ENCODE measurements at regions not wholly inside any gene's neighbourhood (a gene's known extent, or its start where the extent isn't known, plus 50 kb on each side); places are given as distances from the start of the nearest gene placed in this dataset.
"Not testable (repeated sequence)": the region's sequence is repeated elsewhere in the genome, so short reads cannot be mapped to it uniquely, and the experiment has no call there.

DNA sequence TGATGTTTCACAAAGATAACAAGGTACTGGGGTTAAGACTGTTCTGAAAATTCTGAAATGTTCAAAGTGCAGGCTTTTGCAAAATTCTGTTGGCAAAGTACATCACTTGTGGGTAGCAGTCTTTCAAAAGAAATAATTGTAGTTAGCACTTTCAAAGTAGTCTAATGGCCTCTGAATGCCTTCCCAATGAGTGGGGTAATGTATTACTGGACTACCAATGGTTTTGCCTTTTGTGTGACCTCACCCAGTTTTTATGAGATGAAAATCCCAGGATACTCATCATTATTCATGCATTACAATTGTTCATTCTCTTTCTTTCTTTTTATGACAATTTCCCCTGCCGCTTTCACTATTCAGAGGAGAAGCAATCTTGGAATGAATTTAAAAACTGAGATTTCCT lies 686.1 kb downstream of the GLUD2 start:
- H3K9me3 ChIP-seq (ENCODE audit: control insufficient read depth in 4 of 4, low read length in 3 of 4), result peaks cover 0 to 2% (median 0%) of the 10 kb centered on the region in 4 donors
- H3K27ac ChIP-seq (ENCODE audit: low read depth in 1 of 2, low read length in 2 of 2), result no peak overlapping the region
- 100% methylated on average over 1 of the region's 1 CpG for WGBS
- H3K36me3 ChIP-seq (ENCODE audit: control insufficient read depth in 4 of 4, insufficient read depth in 3 of 4, low read depth in 1 of 4, low read length in 3 of 4), result no peaks in the 10 kb centered on the region
- DNase-seq (ENCODE audit: low spot score), result no peak
- TF ChIP-seq, protein P1, sequence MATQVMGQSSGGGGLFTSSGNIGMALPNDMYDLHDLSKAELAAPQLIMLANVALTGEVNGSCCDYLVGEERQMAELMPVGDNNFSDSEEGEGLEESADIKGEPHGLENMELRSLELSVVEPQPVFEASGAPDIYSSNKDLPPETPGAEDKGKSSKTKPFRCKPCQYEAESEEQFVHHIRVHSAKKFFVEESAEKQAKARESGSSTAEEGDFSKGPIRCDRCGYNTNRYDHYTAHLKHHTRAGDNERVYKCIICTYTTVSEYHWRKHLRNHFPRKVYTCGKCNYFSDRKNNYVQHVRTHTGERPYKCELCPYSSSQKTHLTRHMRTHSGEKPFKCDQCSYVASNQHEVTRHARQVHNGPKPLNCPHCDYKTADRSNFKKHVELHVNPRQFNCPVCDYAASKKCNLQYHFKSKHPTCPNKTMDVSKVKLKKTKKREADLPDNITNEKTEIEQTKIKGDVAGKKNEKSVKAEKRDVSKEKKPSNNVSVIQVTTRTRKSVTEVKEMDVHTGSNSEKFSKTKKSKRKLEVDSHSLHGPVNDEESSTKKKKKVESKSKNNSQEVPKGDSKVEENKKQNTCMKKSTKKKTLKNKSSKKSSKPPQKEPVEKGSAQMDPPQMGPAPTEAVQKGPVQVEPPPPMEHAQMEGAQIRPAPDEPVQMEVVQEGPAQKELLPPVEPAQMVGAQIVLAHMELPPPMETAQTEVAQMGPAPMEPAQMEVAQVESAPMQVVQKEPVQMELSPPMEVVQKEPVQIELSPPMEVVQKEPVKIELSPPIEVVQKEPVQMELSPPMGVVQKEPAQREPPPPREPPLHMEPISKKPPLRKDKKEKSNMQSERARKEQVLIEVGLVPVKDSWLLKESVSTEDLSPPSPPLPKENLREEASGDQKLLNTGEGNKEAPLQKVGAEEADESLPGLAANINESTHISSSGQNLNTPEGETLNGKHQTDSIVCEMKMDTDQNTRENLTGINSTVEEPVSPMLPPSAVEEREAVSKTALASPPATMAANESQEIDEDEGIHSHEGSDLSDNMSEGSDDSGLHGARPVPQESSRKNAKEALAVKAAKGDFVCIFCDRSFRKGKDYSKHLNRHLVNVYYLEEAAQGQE (IDR thresholded peaks at IDR 0.05), result no peak
- TF ChIP-seq RAD21 (IDR thresholded peaks at IDR 0.05) (no peak), FOXA1 (IDR thresholded peaks at IDR 0.05) (no peak), GABPA (IDR thresholded peaks at IDR 0.05 in 1 of 2, conservative IDR thresholded peaks at IDR 0.05 in 1 of 2) (no peak), HNF4A (conservative IDR thresholded peaks at IDR 0.05) (no peak), FOXA2 (IDR thresholded peaks at IDR 0.05) (no peak)
- H3K4me3 ChIP-seq (ENCODE audit: low read depth in 1 of 3, low read length in 3 of 3), result no peak overlapping the region
- H3K27me3 ChIP-seq (ENCODE audit: control insufficient read depth in 4 of 4, insufficient read depth in 4 of 4, low read length in 3 of 4), result no peaks in the 10 kb centered on the region
- H3K9ac ChIP-seq (ENCODE audit: low read depth in 1 of 2, low read length in 2 of 2), result no peak overlapping the region
- H3K4me1 ChIP-seq (ENCODE audit: control insufficient read depth in 4 of 4, insufficient read depth in 4 of 4, low read length in 3 of 4), result no peaks in the 10 kb centered on the region

DNA sequence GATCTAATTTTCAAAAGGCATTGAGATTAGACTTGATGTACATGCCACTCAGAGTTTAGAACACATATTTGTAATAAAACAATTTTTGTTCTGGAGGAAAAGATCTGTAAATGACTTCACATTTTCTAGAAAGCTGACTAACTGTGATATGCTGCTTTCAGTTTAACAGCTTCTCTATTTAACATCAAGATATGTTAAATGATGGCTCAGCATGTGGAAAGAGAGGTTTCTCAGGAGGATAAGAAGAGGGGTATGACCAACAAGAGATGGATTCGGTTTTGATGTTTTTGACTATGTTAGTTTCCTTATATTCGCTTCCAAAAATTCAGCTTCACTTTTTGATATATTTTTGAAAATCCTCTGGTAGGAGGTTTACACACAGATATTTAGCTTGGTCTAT lies 698.7 kb downstream of the GLUD2 start:
- 88% methylated on average over 2 of the region's 2 CpGs for WGBS
- Histone ChIP-seq H3K27me3 (ENCODE audit: control insufficient read depth in 4 of 4, insufficient read depth in 4 of 4, low read length in 3 of 4) (no peaks in the 10 kb centered on the region), H3K4me1 (ENCODE audit: control insufficient read depth in 4 of 4, insufficient read depth in 4 of 4, low read length in 3 of 4) (no peaks in the 10 kb centered on the region), H3K4me3 (ENCODE audit: low read depth in 1 of 3, low read length in 3 of 3) (no peak overlapping the region), H3K9ac (ENCODE audit: low read depth in 1 of 2, low read length in 2 of 2) (no peak overlapping the region), H3K36me3 (ENCODE audit: control insufficient read depth in 4 of 4, insufficient read depth in 3 of 4, low read depth in 1 of 4, low read length in 3 of 4) (no peaks in the 10 kb centered on the region), H3K27ac (ENCODE audit: low read depth in 1 of 2, low read length in 2 of 2) (no peak overlapping the region), H3K9me3 (ENCODE audit: control insufficient read depth in 4 of 4, low read length in 3 of 4) (peaks cover 0 to 2% (median 0%) of the 10 kb centered on the region in 4 donors)
- TF ChIP-seq NR2F2 (IDR thresholded peaks at IDR 0.05) (no peak), RXRA (IDR thresholded peaks at IDR 0.05) (no peak), TAF1 (conservative IDR thresholded peaks at IDR 0.05) (no peak), FOXA2 (IDR thresholded peaks at IDR 0.05) (no peak), HNF4A (conservative IDR thresholded peaks at IDR 0.05) (no peak), GABPA (IDR thresholded peaks at IDR 0.05 in 1 of 2, conservative IDR thresholded peaks at IDR 0.05 in 1 of 2) (no peak), SP1 (IDR thresholded peaks at IDR 0.05) (no peak)
- TF ChIP-seq, protein P2, sequence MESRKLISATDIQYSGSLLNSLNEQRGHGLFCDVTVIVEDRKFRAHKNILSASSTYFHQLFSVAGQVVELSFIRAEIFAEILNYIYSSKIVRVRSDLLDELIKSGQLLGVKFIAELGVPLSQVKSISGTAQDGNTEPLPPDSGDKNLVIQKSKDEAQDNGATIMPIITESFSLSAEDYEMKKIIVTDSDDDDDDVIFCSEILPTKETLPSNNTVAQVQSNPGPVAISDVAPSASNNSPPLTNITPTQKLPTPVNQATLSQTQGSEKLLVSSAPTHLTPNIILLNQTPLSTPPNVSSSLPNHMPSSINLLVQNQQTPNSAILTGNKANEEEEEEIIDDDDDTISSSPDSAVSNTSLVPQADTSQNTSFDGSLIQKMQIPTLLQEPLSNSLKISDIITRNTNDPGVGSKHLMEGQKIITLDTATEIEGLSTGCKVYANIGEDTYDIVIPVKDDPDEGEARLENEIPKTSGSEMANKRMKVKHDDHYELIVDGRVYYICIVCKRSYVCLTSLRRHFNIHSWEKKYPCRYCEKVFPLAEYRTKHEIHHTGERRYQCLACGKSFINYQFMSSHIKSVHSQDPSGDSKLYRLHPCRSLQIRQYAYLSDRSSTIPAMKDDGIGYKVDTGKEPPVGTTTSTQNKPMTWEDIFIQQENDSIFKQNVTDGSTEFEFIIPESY (IDR thresholded peaks at IDR 0.05), result no peak
- TF ChIP-seq, protein P3, sequence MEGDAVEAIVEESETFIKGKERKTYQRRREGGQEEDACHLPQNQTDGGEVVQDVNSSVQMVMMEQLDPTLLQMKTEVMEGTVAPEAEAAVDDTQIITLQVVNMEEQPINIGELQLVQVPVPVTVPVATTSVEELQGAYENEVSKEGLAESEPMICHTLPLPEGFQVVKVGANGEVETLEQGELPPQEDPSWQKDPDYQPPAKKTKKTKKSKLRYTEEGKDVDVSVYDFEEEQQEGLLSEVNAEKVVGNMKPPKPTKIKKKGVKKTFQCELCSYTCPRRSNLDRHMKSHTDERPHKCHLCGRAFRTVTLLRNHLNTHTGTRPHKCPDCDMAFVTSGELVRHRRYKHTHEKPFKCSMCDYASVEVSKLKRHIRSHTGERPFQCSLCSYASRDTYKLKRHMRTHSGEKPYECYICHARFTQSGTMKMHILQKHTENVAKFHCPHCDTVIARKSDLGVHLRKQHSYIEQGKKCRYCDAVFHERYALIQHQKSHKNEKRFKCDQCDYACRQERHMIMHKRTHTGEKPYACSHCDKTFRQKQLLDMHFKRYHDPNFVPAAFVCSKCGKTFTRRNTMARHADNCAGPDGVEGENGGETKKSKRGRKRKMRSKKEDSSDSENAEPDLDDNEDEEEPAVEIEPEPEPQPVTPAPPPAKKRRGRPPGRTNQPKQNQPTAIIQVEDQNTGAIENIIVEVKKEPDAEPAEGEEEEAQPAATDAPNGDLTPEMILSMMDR (IDR thresholded peaks at IDR 0.05; ENCODE audit: low read depth, low read length, missing input control), result no peak
- TF ChIP-seq, protein P1 (IDR thresholded peaks at IDR 0.05), result no peak
- TF ChIP-seq, protein P4, sequence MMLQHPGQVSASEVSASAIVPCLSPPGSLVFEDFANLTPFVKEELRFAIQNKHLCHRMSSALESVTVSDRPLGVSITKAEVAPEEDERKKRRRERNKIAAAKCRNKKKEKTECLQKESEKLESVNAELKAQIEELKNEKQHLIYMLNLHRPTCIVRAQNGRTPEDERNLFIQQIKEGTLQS (IDR thresholded peaks at IDR 0.05), result no peak
- no peak for DNase-seq (ENCODE audit: low spot score)

DNA sequence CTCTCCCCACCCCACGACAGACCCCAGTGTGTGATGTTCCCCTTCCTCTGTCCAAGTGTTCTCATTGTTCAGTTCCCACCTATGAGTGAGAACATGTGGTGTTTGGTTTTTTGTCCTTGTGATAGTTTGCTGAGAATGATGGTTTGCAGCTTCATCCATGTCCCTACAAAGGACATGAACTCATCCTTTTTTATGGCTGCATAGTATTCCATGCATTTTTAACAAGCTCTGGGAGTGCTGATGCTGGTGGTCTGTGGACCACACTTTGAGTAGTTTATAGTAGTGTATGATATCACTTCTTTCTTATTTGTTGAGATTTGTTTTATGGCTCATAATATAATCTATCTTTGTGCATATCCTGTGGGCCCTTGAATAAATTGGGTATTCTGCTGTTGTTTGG lies 706.2 kb downstream of the GLUD2 start:
- not testable (repeated sequence) for H3K27ac ChIP-seq (ENCODE audit: low read depth in 1 of 2, low read length in 2 of 2); H3K36me3 ChIP-seq (ENCODE audit: control insufficient read depth in 4 of 4, insufficient read depth in 3 of 4, low read depth in 1 of 4, low read length in 3 of 4); H3K4me1 ChIP-seq (ENCODE audit: control insufficient read depth in 4 of 4, insufficient read depth in 4 of 4, low read length in 3 of 4); H3K27me3 ChIP-seq (ENCODE audit: control insufficient read depth in 4 of 4, insufficient read depth in 4 of 4, low read length in 3 of 4); H3K4me3 ChIP-seq (ENCODE audit: low read depth in 1 of 3, low read length in 3 of 3); DNase-seq (ENCODE audit: low spot score); H3K9ac ChIP-seq (ENCODE audit: low read depth in 1 of 2, low read length in 2 of 2); H3K9me3 ChIP-seq (ENCODE audit: control insufficient read depth in 4 of 4, low read length in 3 of 4)
- 76% methylated on average over 1 of the region's 1 CpG for WGBS
